ENCODE measurements at regions not wholly inside any gene's neighbourhood (a gene's known extent, or its start where the extent isn't known, plus 50 kb on each side); places are given as distances from the start of the nearest gene placed in this dataset.

GRCh38 chr3:6113338-6113737, 747.6 kb upstream of the GRM7 start:
- Histone ChIP-seq H3K36me3 (replicated peaks in 1 of 2; ENCODE audit: control insufficient read depth in 1 of 2, insufficient read depth in 2 of 2, low read length in 2 of 2) (no peaks in the 10 kb centered on the region), H3K4me2 (replicated peaks; ENCODE audit: extremely low read depth, low read length, poor library complexity, severe bottlenecking) (no peak overlapping the region), H3K27ac (ENCODE audit: low read depth in 1 of 2, low read length in 2 of 2) (no peak overlapping the region), H2AFZ (ENCODE audit: insufficient read depth, low read depth, low read length, poor library complexity, severe bottlenecking) (no peak overlapping the region), H3K4me3 (replicated peaks in 1 of 3; ENCODE audit: low read depth in 2 of 3, low read length in 3 of 3) (no peak overlapping the region), H3K4me1 (ENCODE audit: control insufficient read depth in 1 of 2, insufficient read depth in 2 of 2, low read length in 2 of 2) (no peaks in the 10 kb centered on the region), H3K79me2 (ENCODE audit: insufficient read depth, low read length) (no peaks in the 10 kb centered on the region), H3K27me3 (ENCODE audit: control insufficient read depth in 2 of 2, insufficient read depth in 2 of 2, low read length in 2 of 2) (no peaks in the 10 kb centered on the region), H3K9me3 (replicated peaks in 1 of 2; ENCODE audit: control insufficient read depth in 1 of 2, insufficient read depth in 1 of 2, low read length in 2 of 2) (peaks cover 0 to 4% of the 10 kb centered on the region in 2 donors), H3K9ac (ENCODE audit: insufficient read depth, low read length, poor library complexity, severe bottlenecking) (no peak overlapping the region), H4K20me1 (ENCODE audit: insufficient read depth, low read length) (no peaks in the 10 kb centered on the region)
- DNase-seq = no peak
- no peak overlapping the region for H3K27ac Mint-ChIP-seq
- no peak for TF ChIP-seq CTCF (IDR thresholded peaks at IDR 0.05)
- peaks cover 0 to 1% (median 0%) of the 10 kb centered on the region in 3 donors for H3K27me3 Mint-ChIP-seq (ENCODE audit: low read depth in 3 of 3)
- H3K9me3 Mint-ChIP-seq = peaks cover 0 to 9% (median 2%) of the 10 kb centered on the region in 7 donors
- intact Hi-C loops (cut with micrococcal nuclease) = no loop called here
- no peaks in the 10 kb centered on the region for H3K36me3 Mint-ChIP-seq
- no peaks in the 10 kb centered on the region for H3K4me1 Mint-ChIP-seq
- no peak overlapping the region for H3K4me3 Mint-ChIP-seq
- 89% methylated on average over 2 of the region's 2 CpGs for WGBS (ENCODE audit: insufficient coverage)

GRCh38 chr3:6119367-6119766, 741.5 kb upstream of the GRM7 start:
- no peaks in the 10 kb centered on the region for H3K36me3 Mint-ChIP-seq
- Histone ChIP-seq H4K20me1 (ENCODE audit: insufficient read depth, low read length) (no peaks in the 10 kb centered on the region), H2AFZ (ENCODE audit: insufficient read depth, low read depth, low read length, poor library complexity, severe bottlenecking) (no peak overlapping the region), H3K9me3 (replicated peaks in 1 of 2; ENCODE audit: control insufficient read depth in 1 of 2, insufficient read depth in 1 of 2, low read length in 2 of 2) (no peaks in the 10 kb centered on the region), H3K4me3 (replicated peaks in 1 of 3; ENCODE audit: low read depth in 2 of 3, low read length in 3 of 3) (no peak overlapping the region), H3K4me1 (ENCODE audit: control insufficient read depth in 1 of 2, insufficient read depth in 2 of 2, low read length in 2 of 2) (no peaks in the 10 kb centered on the region), H3K9ac (ENCODE audit: insufficient read depth, low read length, poor library complexity, severe bottlenecking) (no peak overlapping the region), H3K27ac (ENCODE audit: low read depth in 1 of 2, low read length in 2 of 2) (no peak overlapping the region), H3K4me2 (replicated peaks; ENCODE audit: extremely low read depth, low read length, poor library complexity, severe bottlenecking) (no peak overlapping the region), H3K36me3 (replicated peaks in 1 of 2; ENCODE audit: control insufficient read depth in 1 of 2, insufficient read depth in 2 of 2, low read length in 2 of 2) (no peaks in the 10 kb centered on the region), H3K27me3 (ENCODE audit: control insufficient read depth in 2 of 2, insufficient read depth in 2 of 2, low read length in 2 of 2) (no peaks in the 10 kb centered on the region), H3K79me2 (ENCODE audit: insufficient read depth, low read length) (no peaks in the 10 kb centered on the region)
- TF ChIP-seq CTCF (IDR thresholded peaks at IDR 0.05) = no peak
- DNase-seq = no peak
- peaks cover 0 to 4% (median 0%) of the 10 kb centered on the region in 7 donors for H3K9me3 Mint-ChIP-seq
- H3K27ac Mint-ChIP-seq = no peak overlapping the region
- WGBS (ENCODE audit: insufficient coverage) = no CpG with 5 or more reads among the region's 3 CpGs
- no peaks in the 10 kb centered on the region for H3K4me1 Mint-ChIP-seq
- no peak overlapping the region for H3K4me3 Mint-ChIP-seq
- intact Hi-C loops (cut with micrococcal nuclease) = no loop called here
- no peaks in the 10 kb centered on the region for H3K27me3 Mint-ChIP-seq (ENCODE audit: low read depth in 3 of 3)
